HCT116 (cell line): ENCODE measurements at regions not wholly inside any gene's neighbourhood (a gene's known extent, or its start where the extent isn't known, plus 50 kb on each side); places are given as distances from the start of the nearest gene placed in this dataset.

ENCODE experiments used
- ATAC-seq: fragments of 200-7000 bp; cut with Tn5 transposase; 2 replicates; pipeline ENCODE4 v1.9.1; 2020; ENCODE audit warnings: mild to moderate bottlenecking, moderate library complexity
- BruUV-seq: library from RNA; stranded (reverse); fragments of 400-500 nt; replicated peaks from 2 replicates; lab custom pipeline; 2021; lab: Mats Ljungman, UMichigan
- CTCF ChIA-PET: fragments of 300-600 bp; sonication (Branson Sonifier 250); formaldehyde crosslinking; loops from one replicate; lab custom pipeline; 2021; ENCODE audit warnings: antibody characterized with exemption; lab: Charles Lee
- POLR2A ChIA-PET: fragments of 300-600, 350-600 bp; sonication (Branson Sonifier 250); formaldehyde crosslinking; loops from one replicate; lab custom pipeline; 2021; ENCODE audit warnings: antibody characterized with exemption; lab: Charles Lee
- RAD21 ChIA-PET, 2 experiments: fragments of 300-600 bp; sonication (Branson Sonifier 250); formaldehyde crosslinking; loops; one replicate each; lab custom pipeline; 2023; ENCODE audit warnings: low total read pairs in 2 of 2; ENCODE audit not compliant: uncharacterized antibody in 2 of 2, unreplicated experiment in 2 of 2, low non-redundant PET in 1 of 2; lab: Charles Lee
- DNase-seq: peaks from one replicate; pipeline ENCODE4 v3.0.0-alpha.2; 2010; ENCODE audit warnings: low read depth, low spot score
- H2AFZ ChIP-seq: fragments of 200-600 bp; shearing (Covaris generic), sonication (generic); 2 replicates; pipeline ENCODE4 v1.6.1; 2017; ENCODE audit warnings: low read depth, mixed run types, mixed read lengths, antibody characterized with exemption, low read length; ENCODE audit not compliant: poor library complexity, severe bottlenecking
- H3K27ac ChIP-seq: 2 replicates; pipeline ENCODE4 v1.5.1; 2012; ENCODE audit warnings: low read depth, low read length
- H3K27me3 ChIP-seq: fragments of 200-600 bp; sonication (generic); 2 replicates; pipeline ENCODE4 v1.6.1; 2016; ENCODE audit warnings: mixed run types, low read length, mixed read lengths; ENCODE audit not compliant: insufficient read depth
- H3K36me3 ChIP-seq, 2 experiments: fragments of 200-500 bp in 1 of 2; fragments of 200-600 bp in 1 of 2; sonication (Bioruptor generic) in 1 of 2; sonication (generic) in 1 of 2; 2 replicates each; pipeline versions ENCODE4 v1.5.1 to v1.6.1; 2014 to 2016; ENCODE audit warnings: low read length in 2 of 2, inconsistent platforms in 1 of 2, mixed read lengths in 1 of 2, mixed run types in 1 of 2; ENCODE audit not compliant: insufficient read depth in 2 of 2, control insufficient read depth in 1 of 2
- H3K4me1 ChIP-seq, 2 experiments: fragments of 200-600 bp in 1 of 2; sonication (generic) in 1 of 2; 2 replicates each; pipeline versions ENCODE4 v1.5.1 to v1.6.1; 2012 to 2017; ENCODE audit warnings: low read length in 2 of 2, inconsistent platforms in 1 of 2, mild to moderate bottlenecking in 1 of 2, mixed read lengths in 1 of 2, mixed run types in 1 of 2, moderate library complexity in 1 of 2; ENCODE audit not compliant: insufficient read depth in 2 of 2, control insufficient read depth in 1 of 2
- H3K4me2 ChIP-seq: fragments of 200-600 bp; sonication (generic); 2 replicates; pipeline ENCODE4 v1.6.1; 2017; ENCODE audit warnings: mixed run types, low read length, mixed read lengths
- H3K4me3 ChIP-seq, 2 experiments: fragments of 200-600 bp in 1 of 2; sonication (generic) in 1 of 2; replicated peaks in 1 of 2; 2 replicates each; pipeline ENCODE4 v1.5.1; 2011 to 2016; ENCODE audit warnings: low read length in 2 of 2, control low read depth in 1 of 2, low read depth in 1 of 2, mild to moderate bottlenecking in 1 of 2, mixed read lengths in 1 of 2, mixed run types in 1 of 2
- H3K79me2 ChIP-seq: fragments of 200-600 bp; sonication (generic); 2 replicates; pipeline ENCODE4 v1.6.1; 2017; ENCODE audit warnings: mild to moderate bottlenecking, mixed run types, low read length, moderate library complexity, mixed read lengths; ENCODE audit not compliant: insufficient read depth
- H3K9ac ChIP-seq: fragments of 200-600 bp; sonication (generic); 2 replicates; pipeline ENCODE4 v1.6.1; 2016; ENCODE audit warnings: low read length, mixed read lengths
- H3K9me2 ChIP-seq: fragments of 200-600 bp; sonication (generic), shearing (Covaris generic); 2 replicates; pipeline ENCODE4 v1.6.1; 2017; ENCODE audit warnings: mixed run types, mild to moderate bottlenecking, moderate library complexity; ENCODE audit not compliant: insufficient read depth
- H3K9me3 ChIP-seq, 2 experiments: fragments of 200-500 bp in 1 of 2; fragments of 200-600 bp in 1 of 2; sonication (Bioruptor generic) in 1 of 2; sonication (generic) in 1 of 2; 2 replicates each; pipeline ENCODE4 v1.6.1; 2014 to 2017; ENCODE audit warnings: low read length in 2 of 2, mixed read lengths in 2 of 2, inconsistent platforms in 1 of 2, low read depth in 1 of 2, mild to moderate bottlenecking in 1 of 2, mixed run types in 1 of 2, moderate library complexity in 1 of 2; ENCODE audit not compliant: control insufficient read depth in 1 of 2, insufficient read depth in 1 of 2
- H4K20me1 ChIP-seq: fragments of 200-600 bp; sonication (generic), shearing (Covaris generic); 2 replicates; pipeline ENCODE4 v1.6.1; 2017; ENCODE audit warnings: mixed run types, mild to moderate bottlenecking, moderate library complexity; ENCODE audit not compliant: insufficient read depth
- JUND ChIP-seq: IDR thresholded peaks from 2 replicates; pipeline ENCODE4 v1.6.1; 2012
- RAD21 ChIP-seq: IDR thresholded peaks from 2 replicates; pipeline ENCODE4 v1.6.1; 2012; ENCODE audit warnings: low read depth, mild to moderate bottlenecking
- SP1 ChIP-seq: IDR thresholded peaks from 2 replicates; pipeline ENCODE4 v1.6.1; 2012; ENCODE audit warnings: low read depth
- SRF ChIP-seq: IDR thresholded peaks from 2 replicates; pipeline ENCODE4 v1.6.1; 2012; ENCODE audit warnings: low read depth
- YY1 ChIP-seq: IDR thresholded peaks from 2 replicates; pipeline ENCODE4 v1.6.1; 2011; ENCODE audit warnings: low read length, low read depth, moderate library complexity, mild to moderate bottlenecking; ENCODE audit not compliant: insufficient replicate concordance; ENCODE audit errors: extremely low read depth
- ZFX ChIP-seq: fragments of 450-650 bp; IDR thresholded peaks from 2 replicates; pipeline ENCODE4 v1.6.1; 2017
- intact Hi-C: fragments of 100-400 bp; cut with micrococcal nuclease; formaldehyde crosslinking; loops from 2 replicates; pipeline ENCODE4 v1.10.0; 2022
- TF ChIP-seq, protein P1 (sequence below): IDR thresholded peaks from 2 replicates; pipeline ENCODE4 v1.6.1; 2012

DNA sequence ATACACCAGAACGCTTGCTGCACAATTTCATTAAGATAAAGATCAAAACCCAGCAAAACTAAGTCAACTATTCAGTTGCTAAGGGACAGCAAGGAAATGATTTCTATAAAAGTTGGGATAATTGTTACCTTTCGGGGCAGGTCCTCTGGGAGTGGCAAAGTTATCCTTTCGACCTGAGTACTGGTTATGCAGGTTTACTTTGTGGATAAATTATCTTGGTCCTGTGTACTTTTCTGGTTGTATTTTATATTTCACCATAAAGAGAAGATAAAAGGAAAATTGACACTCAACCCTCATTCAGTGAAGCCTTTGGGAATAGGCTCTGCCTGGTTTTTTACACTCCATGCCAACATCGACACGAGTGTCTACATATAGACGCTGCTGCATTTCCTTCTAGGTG lies 146.5 kb downstream of the SYK start:
- Histone ChIP-seq H3K4me3 (no peak overlapping the region), H3K27ac (no peak overlapping the region), H3K4me2 (no peak overlapping the region), H3K9ac (no peak overlapping the region), H3K79me2 (no peaks in the 10 kb centered on the region), H3K27me3 (peaks cover 14% of the 10 kb centered on the region; the same call in 1 of the 2 replicates), H3K4me1 (no peaks in the 10 kb centered on the region), H4K20me1 (no peaks in the 10 kb centered on the region), H3K36me3 (no peaks in the 10 kb centered on the region), H3K9me2 (no peaks in the 10 kb centered on the region), H3K9me3 (no peaks in the 10 kb centered on the region), H2AFZ (no peak overlapping the region)
- DNase-seq (no peak), ATAC-seq (no peak)
- ChIA-PET RAD21 (no interaction called here), POLR2A (no interaction called here), CTCF (no interaction called here)
- TF ChIP-seq ZFX: no peak
- no peak for TF ChIP-seq RAD21
- TF ChIP-seq JUND: no peak
- TF ChIP-seq YY1: no peak
- TF ChIP-seq SP1: no peak
- TF ChIP-seq, protein P1, sequence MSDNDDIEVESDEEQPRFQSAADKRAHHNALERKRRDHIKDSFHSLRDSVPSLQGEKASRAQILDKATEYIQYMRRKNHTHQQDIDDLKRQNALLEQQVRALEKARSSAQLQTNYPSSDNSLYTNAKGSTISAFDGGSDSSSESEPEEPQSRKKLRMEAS: no peak
- no TSS peak for BruUV-seq
- intact Hi-C loops: no loop called here

DNA sequence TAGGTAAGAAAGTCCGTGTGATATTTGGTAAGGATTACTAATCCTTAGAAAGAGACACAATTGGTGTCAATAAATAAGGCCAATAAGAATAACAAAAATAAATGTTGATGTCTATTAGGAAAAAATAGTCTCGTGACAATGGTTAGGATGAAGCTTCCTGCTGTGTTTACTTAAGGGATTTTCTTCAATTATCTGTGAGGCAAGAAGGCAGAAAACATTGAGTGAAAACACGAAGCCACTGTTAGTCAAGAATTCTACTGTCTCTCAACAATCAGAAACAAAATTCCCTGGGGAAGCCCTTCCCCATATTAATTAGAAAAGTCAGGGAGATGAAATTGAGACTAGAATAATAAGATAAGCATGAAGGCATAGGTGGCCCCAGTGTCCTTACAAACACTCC lies 149.0 kb downstream of the SYK start:
- CTCF ChIA-PET: no interaction called here
- BruUV-seq: no TSS peak
- Histone ChIP-seq H3K9me3 (no peaks in the 10 kb centered on the region), H2AFZ (no peak overlapping the region), H3K4me3 (no peak overlapping the region), H3K4me1 (no peaks in the 10 kb centered on the region), H3K27me3 (peaks cover 14% of the 10 kb centered on the region; the same call in 1 of the 2 replicates), H3K36me3 (no peaks in the 10 kb centered on the region), H3K27ac (no peak overlapping the region), H3K4me2 (no peak overlapping the region), H4K20me1 (no peaks in the 10 kb centered on the region), H3K9me2 (no peaks in the 10 kb centered on the region), H3K9ac (no peak overlapping the region), H3K79me2 (no peaks in the 10 kb centered on the region)
- intact Hi-C loops: no loop called here
- TF ChIP-seq SRF: no peak
- POLR2A ChIA-PET: no interaction called here
- DNase-seq (no peak), ATAC-seq (no peak)
- RAD21 ChIA-PET: no interaction called here
